ENCODE measurements at regions not wholly inside any gene's neighbourhood (a gene's known extent, or its start where the extent isn't known, plus 50 kb on each side); places are given as distances from the start of the nearest gene placed in this dataset.

- Histone ChIP-seq H3K36me3 (ENCODE audit: control insufficient read depth, insufficient read depth, low read length) (no peaks in the 10 kb centered on the region), H3K27ac (ENCODE audit: low read depth, low read length) (no peak overlapping the region), H3K9me3 (ENCODE audit: control insufficient read depth, insufficient read depth, low read length) (peaks cover 83% of the 10 kb centered on the region), H3K4me1 (ENCODE audit: control insufficient read depth, insufficient read depth, low read length) (no peaks in the 10 kb centered on the region), H3K4me3 (ENCODE audit: low read depth, low read length) (no peak overlapping the region), H3K9ac (ENCODE audit: low read depth, low read length) (no peak overlapping the region), H3K27me3 (ENCODE audit: control insufficient read depth, insufficient read depth, low read length) (no peaks in the 10 kb centered on the region)
Measured at GRCh38 chr7:63071396-63071795, 927.3 kb upstream of the ZNF722 start.

- no peaks in the 10 kb centered on the region for H3K4me1 ChIP-seq (ENCODE audit: control insufficient read depth, insufficient read depth, low read length)
Measured at GRCh38 chr7:63071920-63072319, 926.7 kb upstream of the ZNF722 start.

GRCh38 chr7:63072806-63073205 is 925.8 kb upstream of the ZNF722 start:
- H3K9me3 ChIP-seq (ENCODE audit: control insufficient read depth, insufficient read depth, low read length) = peaks cover 81% of the 10 kb centered on the region
- no peak overlapping the region for H3K9ac ChIP-seq (ENCODE audit: low read depth, low read length)
- H3K4me3 ChIP-seq (ENCODE audit: low read depth, low read length) = no peak overlapping the region
- no peak overlapping the region for H3K27ac ChIP-seq (ENCODE audit: low read depth, low read length)
- H3K4me1 ChIP-seq (ENCODE audit: control insufficient read depth, insufficient read depth, low read length) = no peaks in the 10 kb centered on the region
- no peaks in the 10 kb centered on the region for H3K36me3 ChIP-seq (ENCODE audit: control insufficient read depth, insufficient read depth, low read length)
- no peaks in the 10 kb centered on the region for H3K27me3 ChIP-seq (ENCODE audit: control insufficient read depth, insufficient read depth, low read length)

More at GRCh38 chr7:63071920-63072319, 926.7 kb upstream of the ZNF722 start:
- no peak overlapping the region for H3K27ac ChIP-seq (ENCODE audit: low read depth, low read length)
- no peak overlapping the region for H3K9ac ChIP-seq (ENCODE audit: low read depth, low read length)
- no peak overlapping the region for H3K4me3 ChIP-seq (ENCODE audit: low read depth, low read length)
- peaks cover 82% of the 10 kb centered on the region for H3K9me3 ChIP-seq (ENCODE audit: control insufficient read depth, insufficient read depth, low read length)
- H3K36me3 ChIP-seq (ENCODE audit: control insufficient read depth, insufficient read depth, low read length) = no peaks in the 10 kb centered on the region
- H3K27me3 ChIP-seq (ENCODE audit: control insufficient read depth, insufficient read depth, low read length) = no peaks in the 10 kb centered on the region

- H3K4me1 ChIP-seq (ENCODE audit: control insufficient read depth, insufficient read depth, low read length) = no peaks in the 10 kb centered on the region
- H3K27me3 ChIP-seq (ENCODE audit: control insufficient read depth, insufficient read depth, low read length) = no peaks in the 10 kb centered on the region
- no peak overlapping the region for H3K9ac ChIP-seq (ENCODE audit: low read depth, low read length)
- no peak overlapping the region for H3K27ac ChIP-seq (ENCODE audit: low read depth, low read length)
- H3K4me3 ChIP-seq (ENCODE audit: low read depth, low read length) = no peak overlapping the region
- no peaks in the 10 kb centered on the region for H3K36me3 ChIP-seq (ENCODE audit: control insufficient read depth, insufficient read depth, low read length)
- H3K9me3 ChIP-seq (ENCODE audit: control insufficient read depth, insufficient read depth, low read length) = peaks cover 84% of the 10 kb centered on the region
Measured at GRCh38 chr7:63073286-63073685, 925.4 kb upstream of the ZNF722 start.

- H3K27me3 ChIP-seq (ENCODE audit: control insufficient read depth, insufficient read depth, low read length) = no peaks in the 10 kb centered on the region
- H3K36me3 ChIP-seq (ENCODE audit: control insufficient read depth, insufficient read depth, low read length) = no peaks in the 10 kb centered on the region
- H3K4me3 ChIP-seq (ENCODE audit: low read depth, low read length) = peak overlapping the region; percentile 16; the same call in 1 of the 2 replicates
- no peak overlapping the region for H3K27ac ChIP-seq (ENCODE audit: low read depth, low read length)
- H3K9ac ChIP-seq (ENCODE audit: low read depth, low read length) = no peak overlapping the region
- H3K4me1 ChIP-seq (ENCODE audit: control insufficient read depth, insufficient read depth, low read length) = no peaks in the 10 kb centered on the region
- H3K9me3 ChIP-seq (ENCODE audit: control insufficient read depth, insufficient read depth, low read length) = peaks cover 85% of the 10 kb centered on the region
Measured at GRCh38 chr7:63073736-63074135, 924.9 kb upstream of the ZNF722 start.

- H3K27ac ChIP-seq (ENCODE audit: low read depth, low read length) = no peak overlapping the region
- H3K9me3 ChIP-seq (ENCODE audit: control insufficient read depth, insufficient read depth, low read length) = peaks cover 87% of the 10 kb centered on the region
- no peak overlapping the region for H3K9ac ChIP-seq (ENCODE audit: low read depth, low read length)
- no peak overlapping the region for H3K4me3 ChIP-seq (ENCODE audit: low read depth, low read length)
- H3K36me3 ChIP-seq (ENCODE audit: control insufficient read depth, insufficient read depth, low read length) = no peaks in the 10 kb centered on the region
- no peaks in the 10 kb centered on the region for H3K27me3 ChIP-seq (ENCODE audit: control insufficient read depth, insufficient read depth, low read length)
- H3K4me1 ChIP-seq (ENCODE audit: control insufficient read depth, insufficient read depth, low read length) = no peaks in the 10 kb centered on the region
Measured at GRCh38 chr7:63077841-63078240, 920.8 kb upstream of the ZNF722 start.

- peaks cover 86% of the 10 kb centered on the region for H3K9me3 ChIP-seq (ENCODE audit: control insufficient read depth, insufficient read depth, low read length)
- no peak overlapping the region for H3K9ac ChIP-seq (ENCODE audit: low read depth, low read length)
- H3K4me3 ChIP-seq (ENCODE audit: low read depth, low read length) = no peak overlapping the region
- H3K27ac ChIP-seq (ENCODE audit: low read depth, low read length) = no peak overlapping the region
- no peaks in the 10 kb centered on the region for H3K4me1 ChIP-seq (ENCODE audit: control insufficient read depth, insufficient read depth, low read length)
- no peaks in the 10 kb centered on the region for H3K27me3 ChIP-seq (ENCODE audit: control insufficient read depth, insufficient read depth, low read length)
- no peaks in the 10 kb centered on the region for H3K36me3 ChIP-seq (ENCODE audit: control insufficient read depth, insufficient read depth, low read length)
Measured at GRCh38 chr7:63080406-63080805, 918.2 kb upstream of the ZNF722 start.

- H3K4me3 ChIP-seq (ENCODE audit: low read depth, low read length) = no peak overlapping the region; the same call in 1 of the 2 replicates
- H3K9ac ChIP-seq (ENCODE audit: low read depth, low read length) = no peak overlapping the region
- no peaks in the 10 kb centered on the region for H3K36me3 ChIP-seq (ENCODE audit: control insufficient read depth, insufficient read depth, low read length)
- peaks cover 83% of the 10 kb centered on the region for H3K9me3 ChIP-seq (ENCODE audit: control insufficient read depth, insufficient read depth, low read length)
- H3K27me3 ChIP-seq (ENCODE audit: control insufficient read depth, insufficient read depth, low read length) = no peaks in the 10 kb centered on the region
- H3K27ac ChIP-seq (ENCODE audit: low read depth, low read length) = no peak overlapping the region
- H3K4me1 ChIP-seq (ENCODE audit: control insufficient read depth, insufficient read depth, low read length) = no peaks in the 10 kb centered on the region
Measured at GRCh38 chr7:63080831-63081230, 917.8 kb upstream of the ZNF722 start.

- no peaks in the 10 kb centered on the region for H3K27me3 ChIP-seq (ENCODE audit: control insufficient read depth, insufficient read depth, low read length)
- no peak overlapping the region for H3K4me3 ChIP-seq (ENCODE audit: low read depth, low read length)
- H3K9ac ChIP-seq (ENCODE audit: low read depth, low read length) = no peak overlapping the region
- H3K27ac ChIP-seq (ENCODE audit: low read depth, low read length) = no peak overlapping the region
- H3K4me1 ChIP-seq (ENCODE audit: control insufficient read depth, insufficient read depth, low read length) = no peaks in the 10 kb centered on the region
- peaks cover 89% of the 10 kb centered on the region for H3K9me3 ChIP-seq (ENCODE audit: control insufficient read depth, insufficient read depth, low read length)
- H3K36me3 ChIP-seq (ENCODE audit: control insufficient read depth, insufficient read depth, low read length) = no peaks in the 10 kb centered on the region
Measured at GRCh38 chr7:63087575-63088190, 911.0 kb upstream of the ZNF722 start.

- Histone ChIP-seq H3K4me1 (ENCODE audit: control insufficient read depth, insufficient read depth, low read length) (no peaks in the 10 kb centered on the region), H3K36me3 (ENCODE audit: control insufficient read depth, insufficient read depth, low read length) (no peaks in the 10 kb centered on the region), H3K9me3 (ENCODE audit: control insufficient read depth, insufficient read depth, low read length) (peaks cover 80% of the 10 kb centered on the region), H3K27ac (ENCODE audit: low read depth, low read length) (no peak overlapping the region), H3K4me3 (ENCODE audit: low read depth, low read length) (no peak overlapping the region), H3K27me3 (ENCODE audit: control insufficient read depth, insufficient read depth, low read length) (no peaks in the 10 kb centered on the region), H3K9ac (ENCODE audit: low read depth, low read length) (no peak overlapping the region)
Measured at GRCh38 chr7:63092951-63093350, 905.7 kb upstream of the ZNF722 start.

GRCh38 chr7:63093481-63093880 is 905.2 kb upstream of the ZNF722 start:
- Histone ChIP-seq H3K27ac (ENCODE audit: low read depth, low read length) (no peak overlapping the region), H3K9ac (ENCODE audit: low read depth, low read length) (no peak overlapping the region), H3K36me3 (ENCODE audit: control insufficient read depth, insufficient read depth, low read length) (no peaks in the 10 kb centered on the region), H3K9me3 (ENCODE audit: control insufficient read depth, insufficient read depth, low read length) (peaks cover 80% of the 10 kb centered on the region), H3K27me3 (ENCODE audit: control insufficient read depth, insufficient read depth, low read length) (no peaks in the 10 kb centered on the region), H3K4me3 (ENCODE audit: low read depth, low read length) (no peak overlapping the region), H3K4me1 (ENCODE audit: control insufficient read depth, insufficient read depth, low read length) (no peaks in the 10 kb centered on the region)
